WTC11 (cell line): ENCODE measurements at regions not wholly inside any gene's neighbourhood (a gene's known extent, or its start where the extent isn't known, plus 50 kb on each side); places are given as distances from the start of the nearest gene placed in this dataset.

Experiments used
- ATAC-seq: fragments of 200-7000 bp; cut with Tn5 transposase; 2 replicates; pipeline ENCODE4 v1.10.0; 2021; ENCODE audit warnings: mild to moderate bottlenecking, moderate library complexity
- CTCF ChIA-PET: fragments of 300-600 bp; sonication (Branson Sonifier 250); formaldehyde crosslinking; loops from one replicate; lab custom pipeline; 2021; ENCODE audit warnings: antibody characterized with exemption; lab: Charles Lee
- POLR2A ChIA-PET: fragments of 350-600 bp; sonication (Branson Sonifier 250); formaldehyde crosslinking; loops from one replicate; lab custom pipeline; 2021; ENCODE audit warnings: antibody characterized with exemption; lab: Charles Lee
- DNase-seq: peaks from one replicate; pipeline ENCODE4 v3.0.0; 2021; ENCODE audit warnings: low spot score
- H3K27ac Mint-ChIP-seq: 2 replicates; pipeline ENCODE4 v1.8.0; 2021; ENCODE audit warnings: mixed read lengths
- H3K27me3 Mint-ChIP-seq: 2 replicates; pipeline ENCODE4 v1.8.0; 2021; ENCODE audit warnings: low read depth, mild to moderate bottlenecking, moderate library complexity, mixed read lengths
- H3K36me3 Mint-ChIP-seq: 2 replicates; pipeline ENCODE4 v1.8.0; 2021; ENCODE audit warnings: mixed read lengths
- H3K4me1 Mint-ChIP-seq: 2 replicates; pipeline ENCODE4 v1.8.0; 2022; ENCODE audit warnings: mixed read lengths
- H3K4me3 Mint-ChIP-seq: 2 replicates; pipeline ENCODE4 v1.8.0; 2021; ENCODE audit warnings: mild to moderate bottlenecking, moderate library complexity, mixed read lengths
- H3K9me3 Mint-ChIP-seq: 2 replicates; pipeline ENCODE4 v1.8.0; 2021; ENCODE audit warnings: mixed read lengths
- ESRRA ChIP-seq: sonication (generic); formaldehyde crosslinking; IDR thresholded peaks from 2 replicates; pipeline ENCODE4 v1.8.1; 2022; ENCODE audit warnings: mild to moderate bottlenecking, missing genetic modification reagents, borderline replicate concordance
- ETV6 ChIP-seq: sonication (generic); formaldehyde crosslinking; IDR thresholded peaks from 2 replicates; pipeline ENCODE4 v1.8.1; 2022; ENCODE audit warnings: mild to moderate bottlenecking, missing genetic modification reagents
- FOXP1 ChIP-seq: sonication (generic); formaldehyde crosslinking; IDR thresholded peaks from 2 replicates; pipeline ENCODE4 v1.8.0; 2022; ENCODE audit warnings: missing genetic modification reagents, mild to moderate bottlenecking, moderate library complexity, borderline replicate concordance
- GABPB1 ChIP-seq: sonication (generic); formaldehyde crosslinking; IDR thresholded peaks from 2 replicates; pipeline ENCODE4 v1.8.1; 2023; ENCODE audit warnings: mild to moderate bottlenecking, missing genetic modification reagents
- JUN ChIP-seq: sonication (generic); formaldehyde crosslinking; IDR thresholded peaks from 2 replicates; pipeline ENCODE4 v1.8.0; 2023; ENCODE audit warnings: mild to moderate bottlenecking, missing genetic modification reagents
- MAX ChIP-seq: sonication (generic); formaldehyde crosslinking; IDR thresholded peaks from 2 replicates; pipeline ENCODE4 v1.8.0; 2022; ENCODE audit warnings: mild to moderate bottlenecking, missing genetic modification reagents
- MXD4 ChIP-seq: fragments of 250-450 bp; sonication (Bioruptor Pico); IDR thresholded peaks from 2 replicates; pipeline ENCODE4 v1.8.0; 2021; ENCODE audit warnings: mild to moderate bottlenecking, moderate library complexity, borderline replicate concordance
- NFATC4 ChIP-seq: fragments of 250-450 bp; sonication (Bioruptor Pico); IDR thresholded peaks from 2 replicates; pipeline ENCODE4 v1.9.0; 2021; ENCODE audit warnings: mild to moderate bottlenecking
- NR2C2 ChIP-seq: sonication (generic); formaldehyde crosslinking; IDR thresholded peaks from 2 replicates; pipeline ENCODE4 v1.8.0; 2022; ENCODE audit warnings: mild to moderate bottlenecking, missing genetic modification reagents
- RORB ChIP-seq: fragments of 250-450 bp; sonication (Bioruptor Pico); IDR thresholded peaks from 2 replicates; pipeline ENCODE4 v1.9.0; 2021; ENCODE audit warnings: mild to moderate bottlenecking
- SMAD4 ChIP-seq: sonication (generic); formaldehyde crosslinking; IDR thresholded peaks from 2 replicates; pipeline ENCODE4 v1.8.0; 2022; ENCODE audit warnings: mild to moderate bottlenecking, missing genetic modification reagents
- SOX15 ChIP-seq: fragments of 250-450 bp; sonication (Bioruptor Pico); IDR thresholded peaks from 2 replicates; pipeline ENCODE4 v1.9.0; 2021; ENCODE audit warnings: mild to moderate bottlenecking
- SP1 ChIP-seq: sonication (generic); formaldehyde crosslinking; conservative IDR thresholded peaks from 2 replicates; pipeline ENCODE4 v1.8.1; 2022; ENCODE audit warnings: missing genetic modification reagents
- ZBTB21 ChIP-seq: sonication (generic); formaldehyde crosslinking; IDR thresholded peaks from 2 replicates; pipeline ENCODE4 v1.8.1; 2023; ENCODE audit warnings: mild to moderate bottlenecking, missing genetic modification reagents, borderline replicate concordance
- ZMAT4 ChIP-seq: fragments of 250-450 bp; sonication (Bioruptor Pico); IDR thresholded peaks from 2 replicates; pipeline ENCODE4 v1.9.0; 2021; ENCODE audit warnings: mild to moderate bottlenecking
- ZNF219 ChIP-seq: sonication (generic); formaldehyde crosslinking; IDR thresholded peaks from 2 replicates; pipeline ENCODE4 v1.8.0; 2023; ENCODE audit warnings: missing genetic modification reagents, mild to moderate bottlenecking, borderline replicate concordance
- ZNF263 ChIP-seq: sonication (generic); formaldehyde crosslinking; IDR thresholded peaks from 2 replicates; pipeline ENCODE4 v1.8.1; 2022; ENCODE audit warnings: low read depth, mild to moderate bottlenecking, moderate library complexity, missing genetic modification reagents
- TF ChIP-seq, protein P1 (sequence below): sonication (generic); formaldehyde crosslinking; IDR thresholded peaks from 2 replicates; pipeline ENCODE4 v1.8.1; 2022; ENCODE audit warnings: mild to moderate bottlenecking, missing genetic modification reagents, moderate library complexity, borderline replicate concordance
- TF ChIP-seq, protein P2 (sequence below): sonication (generic); formaldehyde crosslinking; IDR thresholded peaks from 2 replicates; pipeline ENCODE4 v1.8.0; 2022; ENCODE audit warnings: missing genetic modification reagents
- TF ChIP-seq, protein P3 (sequence below): sonication (generic); formaldehyde crosslinking; IDR thresholded peaks from 2 replicates; pipeline ENCODE4 v1.8.1; 2023; ENCODE audit warnings: mild to moderate bottlenecking, missing genetic modification reagents, borderline replicate concordance
- TF ChIP-seq, protein P4 (sequence below): sonication (generic); formaldehyde crosslinking; IDR thresholded peaks from 2 replicates; pipeline ENCODE4 v1.8.1; 2023; ENCODE audit warnings: mild to moderate bottlenecking, moderate library complexity, missing genetic modification reagents
- TF ChIP-seq, protein P5 (sequence below): fragments of 250-450 bp; sonication (Bioruptor Pico); IDR thresholded peaks from 2 replicates; pipeline ENCODE4 v1.9.0; 2021; ENCODE audit warnings: moderate library complexity, mild to moderate bottlenecking, inconsistent platforms, borderline replicate concordance

DNA sequence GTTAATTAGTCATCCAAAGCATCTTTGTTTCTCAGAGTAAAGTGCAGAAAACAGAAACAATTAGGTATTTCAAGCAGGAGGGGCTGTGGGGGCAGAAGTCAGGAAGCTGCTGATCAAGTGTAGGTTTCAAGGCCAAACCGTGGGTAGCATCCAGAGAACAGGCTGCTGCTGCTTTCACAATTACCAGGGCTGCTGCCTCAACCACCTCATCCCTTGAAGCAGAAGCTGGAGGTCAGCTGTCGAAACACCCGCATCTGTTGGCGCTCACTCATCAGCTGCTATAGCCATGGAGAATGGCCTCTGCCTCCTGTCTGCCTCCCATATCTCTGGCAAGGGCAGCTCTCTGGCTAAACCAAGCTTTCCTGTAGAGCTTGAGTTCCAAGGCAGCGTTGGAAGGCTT lies 122.9 kb upstream of the OSMR start (continued):
- TF ChIP-seq, protein P1, sequence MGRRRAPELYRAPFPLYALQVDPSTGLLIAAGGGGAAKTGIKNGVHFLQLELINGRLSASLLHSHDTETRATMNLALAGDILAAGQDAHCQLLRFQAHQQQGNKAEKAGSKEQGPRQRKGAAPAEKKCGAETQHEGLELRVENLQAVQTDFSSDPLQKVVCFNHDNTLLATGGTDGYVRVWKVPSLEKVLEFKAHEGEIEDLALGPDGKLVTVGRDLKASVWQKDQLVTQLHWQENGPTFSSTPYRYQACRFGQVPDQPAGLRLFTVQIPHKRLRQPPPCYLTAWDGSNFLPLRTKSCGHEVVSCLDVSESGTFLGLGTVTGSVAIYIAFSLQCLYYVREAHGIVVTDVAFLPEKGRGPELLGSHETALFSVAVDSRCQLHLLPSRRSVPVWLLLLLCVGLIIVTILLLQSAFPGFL = no peak
- TF ChIP-seq SOX15 (CRISPR knock-in tag) = no peak
- TF ChIP-seq ZNF263 (CRISPR knock-in tag) = no peak
- TF ChIP-seq MXD4 (CRISPR knock-in tag) = no peak
- no peak for TF ChIP-seq ZNF219 (CRISPR knock-in tag)
- TF ChIP-seq FOXP1 (CRISPR knock-in tag) = no peak
- no peak for TF ChIP-seq JUN (CRISPR knock-in tag)
- TF ChIP-seq RORB (CRISPR knock-in tag) = no peak
- TF ChIP-seq, protein P2, sequence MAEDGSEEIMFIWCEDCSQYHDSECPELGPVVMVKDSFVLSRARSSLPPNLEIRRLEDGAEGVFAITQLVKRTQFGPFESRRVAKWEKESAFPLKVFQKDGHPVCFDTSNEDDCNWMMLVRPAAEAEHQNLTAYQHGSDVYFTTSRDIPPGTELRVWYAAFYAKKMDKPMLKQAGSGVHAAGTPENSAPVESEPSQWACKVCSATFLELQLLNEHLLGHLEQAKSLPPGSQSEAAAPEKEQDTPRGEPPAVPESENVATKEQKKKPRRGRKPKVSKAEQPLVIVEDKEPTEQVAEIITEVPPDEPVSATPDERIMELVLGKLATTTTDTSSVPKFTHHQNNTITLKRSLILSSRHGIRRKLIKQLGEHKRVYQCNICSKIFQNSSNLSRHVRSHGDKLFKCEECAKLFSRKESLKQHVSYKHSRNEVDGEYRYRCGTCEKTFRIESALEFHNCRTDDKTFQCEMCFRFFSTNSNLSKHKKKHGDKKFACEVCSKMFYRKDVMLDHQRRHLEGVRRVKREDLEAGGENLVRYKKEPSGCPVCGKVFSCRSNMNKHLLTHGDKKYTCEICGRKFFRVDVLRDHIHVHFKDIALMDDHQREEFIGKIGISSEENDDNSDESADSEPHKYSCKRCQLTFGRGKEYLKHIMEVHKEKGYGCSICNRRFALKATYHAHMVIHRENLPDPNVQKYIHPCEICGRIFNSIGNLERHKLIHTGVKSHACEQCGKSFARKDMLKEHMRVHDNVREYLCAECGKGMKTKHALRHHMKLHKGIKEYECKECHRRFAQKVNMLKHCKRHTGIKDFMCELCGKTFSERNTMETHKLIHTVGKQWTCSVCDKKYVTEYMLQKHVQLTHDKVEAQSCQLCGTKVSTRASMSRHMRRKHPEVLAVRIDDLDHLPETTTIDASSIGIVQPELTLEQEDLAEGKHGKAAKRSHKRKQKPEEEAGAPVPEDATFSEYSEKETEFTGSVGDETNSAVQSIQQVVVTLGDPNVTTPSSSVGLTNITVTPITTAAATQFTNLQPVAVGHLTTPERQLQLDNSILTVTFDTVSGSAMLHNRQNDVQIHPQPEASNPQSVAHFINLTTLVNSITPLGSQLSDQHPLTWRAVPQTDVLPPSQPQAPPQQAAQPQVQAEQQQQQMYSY (CRISPR knock-in tag) = no peak
- TF ChIP-seq, protein P3, sequence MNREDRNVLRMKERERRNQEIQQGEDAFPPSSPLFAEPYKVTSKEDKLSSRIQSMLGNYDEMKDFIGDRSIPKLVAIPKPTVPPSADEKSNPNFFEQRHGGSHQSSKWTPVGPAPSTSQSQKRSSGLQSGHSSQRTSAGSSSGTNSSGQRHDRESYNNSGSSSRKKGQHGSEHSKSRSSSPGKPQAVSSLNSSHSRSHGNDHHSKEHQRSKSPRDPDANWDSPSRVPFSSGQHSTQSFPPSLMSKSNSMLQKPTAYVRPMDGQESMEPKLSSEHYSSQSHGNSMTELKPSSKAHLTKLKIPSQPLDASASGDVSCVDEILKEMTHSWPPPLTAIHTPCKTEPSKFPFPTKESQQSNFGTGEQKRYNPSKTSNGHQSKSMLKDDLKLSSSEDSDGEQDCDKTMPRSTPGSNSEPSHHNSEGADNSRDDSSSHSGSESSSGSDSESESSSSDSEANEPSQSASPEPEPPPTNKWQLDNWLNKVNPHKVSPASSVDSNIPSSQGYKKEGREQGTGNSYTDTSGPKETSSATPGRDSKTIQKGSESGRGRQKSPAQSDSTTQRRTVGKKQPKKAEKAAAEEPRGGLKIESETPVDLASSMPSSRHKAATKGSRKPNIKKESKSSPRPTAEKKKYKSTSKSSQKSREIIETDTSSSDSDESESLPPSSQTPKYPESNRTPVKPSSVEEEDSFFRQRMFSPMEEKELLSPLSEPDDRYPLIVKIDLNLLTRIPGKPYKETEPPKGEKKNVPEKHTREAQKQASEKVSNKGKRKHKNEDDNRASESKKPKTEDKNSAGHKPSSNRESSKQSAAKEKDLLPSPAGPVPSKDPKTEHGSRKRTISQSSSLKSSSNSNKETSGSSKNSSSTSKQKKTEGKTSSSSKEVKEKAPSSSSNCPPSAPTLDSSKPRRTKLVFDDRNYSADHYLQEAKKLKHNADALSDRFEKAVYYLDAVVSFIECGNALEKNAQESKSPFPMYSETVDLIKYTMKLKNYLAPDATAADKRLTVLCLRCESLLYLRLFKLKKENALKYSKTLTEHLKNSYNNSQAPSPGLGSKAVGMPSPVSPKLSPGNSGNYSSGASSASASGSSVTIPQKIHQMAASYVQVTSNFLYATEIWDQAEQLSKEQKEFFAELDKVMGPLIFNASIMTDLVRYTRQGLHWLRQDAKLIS = no peak
- TF ChIP-seq GABPB1 (CRISPR knock-in tag) = no peak
- TF ChIP-seq, protein P4, sequence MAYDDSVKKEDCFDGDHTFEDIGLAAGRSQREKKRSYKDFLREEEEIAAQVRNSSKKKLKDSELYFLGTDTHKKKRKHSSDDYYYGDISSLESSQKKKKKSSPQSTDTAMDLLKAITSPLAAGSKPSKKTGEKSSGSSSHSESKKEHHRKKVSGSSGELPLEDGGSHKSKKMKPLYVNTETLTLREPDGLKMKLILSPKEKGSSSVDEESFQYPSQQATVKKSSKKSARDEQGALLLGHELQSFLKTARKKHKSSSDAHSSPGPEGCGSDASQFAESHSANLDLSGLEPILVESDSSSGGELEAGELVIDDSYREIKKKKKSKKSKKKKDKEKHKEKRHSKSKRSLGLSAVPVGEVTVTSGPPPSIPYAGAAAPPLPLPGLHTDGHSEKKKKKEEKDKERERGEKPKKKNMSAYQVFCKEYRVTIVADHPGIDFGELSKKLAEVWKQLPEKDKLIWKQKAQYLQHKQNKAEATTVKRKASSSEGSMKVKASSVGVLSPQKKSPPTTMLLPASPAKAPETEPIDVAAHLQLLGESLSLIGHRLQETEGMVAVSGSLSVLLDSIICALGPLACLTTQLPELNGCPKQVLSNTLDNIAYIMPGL = no peak
- TF ChIP-seq, protein P5, sequence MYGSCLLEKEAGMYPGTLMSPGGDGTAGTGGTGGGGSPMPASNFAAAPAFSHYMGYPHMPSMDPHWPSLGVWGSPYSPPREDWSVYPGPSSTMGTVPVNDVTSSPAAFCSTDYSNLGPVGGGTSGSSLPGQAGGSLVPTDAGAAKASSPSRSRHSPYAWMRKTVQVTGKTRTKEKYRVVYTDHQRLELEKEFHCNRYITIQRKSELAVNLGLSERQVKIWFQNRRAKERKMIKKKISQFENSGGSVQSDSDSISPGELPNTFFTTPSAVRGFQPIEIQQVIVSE (CRISPR knock-in tag) = no peak

GRCh38 chr5:38723426-38723825 lies 122.4 kb upstream of the OSMR start:
- Mint-ChIP-seq H3K4me3 (no peak overlapping the region), H3K27ac (no peak overlapping the region), H3K9me3 (no peaks in the 10 kb centered on the region), H3K4me1 (peaks cover 23% of the 10 kb centered on the region), H3K36me3 (no peaks in the 10 kb centered on the region), H3K27me3 (no peaks in the 10 kb centered on the region)
- ATAC-seq = no peak
- DNase-seq = no peak
- CTCF ChIA-PET = interaction anchor here (1.6 kb wide), 1 partner anchor 281 kb away, joined by 5 read pairs; no protein-coding TSS in a partner anchor
- TF ChIP-seq GABPB1 (CRISPR knock-in tag) = no peak
- no peak for TF ChIP-seq SP1 (CRISPR knock-in tag)
- TF ChIP-seq NR2C2 (CRISPR knock-in tag) = no peak
- no peak for TF ChIP-seq ESRRA (CRISPR knock-in tag)
- no peak for TF ChIP-seq ETV6 (CRISPR knock-in tag)
- no peak for TF ChIP-seq MAX (CRISPR knock-in tag)
- no peak for TF ChIP-seq NFATC4 (CRISPR knock-in tag)
- TF ChIP-seq ZBTB21 (CRISPR knock-in tag) = no peak
- TF ChIP-seq SMAD4 (CRISPR knock-in tag) = no peak
- TF ChIP-seq ZMAT4 (CRISPR knock-in tag) = no peak
- no peak for TF ChIP-seq RORB (CRISPR knock-in tag)
- POLR2A ChIA-PET = no interaction called here
